Dendritic cell treated with granulocyte-macrophage colony-stimulating factor and Interleukin-4, amounts not matched to agents 40 ng/mL and 50 ng/mL, for 4 days (primary cell): ENCODE measurements at regions not wholly inside any gene's neighbourhood (a gene's known extent, or its start where the extent isn't known, plus 50 kb on each side); places are given as distances from the start of the nearest gene placed in this dataset.
"Not testable (repeated sequence)": the region's sequence is repeated elsewhere in the genome, so short reads cannot be mapped to it uniquely, and the experiment has no call there.

ENCODE experiments used
- H3K27ac Mint-ChIP-seq: one replicate; pipeline ENCODE4 v1.8.0; 2022; ENCODE audit warnings: mild to moderate bottlenecking, mixed read lengths
- H3K27me3 Mint-ChIP-seq: one replicate; pipeline ENCODE4 v1.8.0; 2022; ENCODE audit warnings: mild to moderate bottlenecking, mixed read lengths
- H3K36me3 Mint-ChIP-seq: one replicate; pipeline ENCODE4 v1.8.0; 2022; ENCODE audit warnings: low read depth, mixed read lengths
- H3K4me1 Mint-ChIP-seq: one replicate; pipeline ENCODE4 v1.8.0; 2022; ENCODE audit warnings: low read depth, mixed read lengths
- H3K4me3 Mint-ChIP-seq: one replicate; pipeline ENCODE4 v1.8.0; 2022; ENCODE audit warnings: mild to moderate bottlenecking, moderate library complexity, mixed read lengths
- H3K9me3 Mint-ChIP-seq: one replicate; pipeline ENCODE4 v1.8.0; 2022; ENCODE audit warnings: mixed read lengths
- intact Hi-C: fragments of 100-400 bp; cut with micrococcal nuclease; formaldehyde crosslinking; loops from one replicate; pipeline ENCODE4 v1.15.0; 2022

GRCh38 chr1:148392505-148392904 is 90.6 kb downstream of the PPIAL4G start:
- H3K27ac Mint-ChIP-seq, intact Hi-C loops, H3K9me3 Mint-ChIP-seq, H3K27me3 Mint-ChIP-seq, H3K36me3 Mint-ChIP-seq, H3K4me3 Mint-ChIP-seq: not testable (repeated sequence)
- peaks cover 13% of the 10 kb centered on the region for H3K4me1 Mint-ChIP-seq

GRCh38 chr1:148391323-148391722 is 91.8 kb downstream of the PPIAL4G start:
- H3K9me3 Mint-ChIP-seq, intact Hi-C loops, H3K4me3 Mint-ChIP-seq, H3K27ac Mint-ChIP-seq, H3K27me3 Mint-ChIP-seq, H3K36me3 Mint-ChIP-seq: not testable (repeated sequence)
- peaks cover 17% of the 10 kb centered on the region for H3K4me1 Mint-ChIP-seq

GRCh38 chr1:148389027-148389339 is 94.1 kb downstream of the PPIAL4G start:
- H3K4me3 Mint-ChIP-seq, result peak overlapping the region; percentile 94
- H3K9me3 Mint-ChIP-seq, result no peaks in the 10 kb centered on the region
- H3K27ac Mint-ChIP-seq, result peak overlapping the region; percentile 98
- H3K4me1 Mint-ChIP-seq, result peaks cover 28% of the 10 kb centered on the region
- intact Hi-C loops, result no loop called here
- no peaks in the 10 kb centered on the region for H3K36me3 Mint-ChIP-seq
- H3K27me3 Mint-ChIP-seq, result no peaks in the 10 kb centered on the region

- Mint-ChIP-seq H3K27ac (peak overlapping the region; percentile 98), H3K27me3 (no peaks in the 10 kb centered on the region), H3K36me3 (no peaks in the 10 kb centered on the region), H3K4me1 (peaks cover 28% of the 10 kb centered on the region), H3K9me3 (no peaks in the 10 kb centered on the region), H3K4me3 (peak overlapping the region; percentile 94)
- intact Hi-C loops, result no loop called here
Measured at GRCh38 chr1:148388260-148389026, 94.7 kb downstream of the PPIAL4G start.

GRCh38 chr1:148387949-148388259 is 95.2 kb downstream of the PPIAL4G start:
- H3K27me3 Mint-ChIP-seq, H3K36me3 Mint-ChIP-seq, H3K9me3 Mint-ChIP-seq, intact Hi-C loops: not testable (repeated sequence)
- Mint-ChIP-seq H3K4me1 (peaks cover 28% of the 10 kb centered on the region), H3K27ac (peak overlapping the region; percentile 98), H3K4me3 (peak overlapping the region; percentile 94)

- H3K9me3 Mint-ChIP-seq, H3K27me3 Mint-ChIP-seq, H3K36me3 Mint-ChIP-seq, H3K4me3 Mint-ChIP-seq, intact Hi-C loops: not testable (repeated sequence)
- Mint-ChIP-seq H3K4me1 (peaks cover 28% of the 10 kb centered on the region), H3K27ac (peak overlapping the region; percentile 98)
Measured at GRCh38 chr1:148387122-148387948, 95.8 kb downstream of the PPIAL4G start.

- Mint-ChIP-seq H3K4me3 (no peak overlapping the region), H3K4me1 (peaks cover 28% of the 10 kb centered on the region), H3K27me3 (no peaks in the 10 kb centered on the region), H3K9me3 (no peaks in the 10 kb centered on the region), H3K36me3 (no peaks in the 10 kb centered on the region), H3K27ac (no peak overlapping the region)
- intact Hi-C loops, result no loop called here
Measured at GRCh38 chr1:148386617-148387016, 96.5 kb downstream of the PPIAL4G start.

- intact Hi-C loops, H3K27me3 Mint-ChIP-seq, H3K36me3 Mint-ChIP-seq, H3K9me3 Mint-ChIP-seq, H3K27ac Mint-ChIP-seq, H3K4me3 Mint-ChIP-seq: not testable (repeated sequence)
- peaks cover 28% of the 10 kb centered on the region for H3K4me1 Mint-ChIP-seq
Measured at GRCh38 chr1:148386031-148386398, 97.1 kb downstream of the PPIAL4G start.

GRCh38 chr1:148385371-148386030 is 97.6 kb downstream of the PPIAL4G start:
- no peaks in the 10 kb centered on the region for H3K9me3 Mint-ChIP-seq
- no peaks in the 10 kb centered on the region for H3K36me3 Mint-ChIP-seq
- H3K4me3 Mint-ChIP-seq, result no peak overlapping the region
- H3K27me3 Mint-ChIP-seq, result no peaks in the 10 kb centered on the region
- peaks cover 28% of the 10 kb centered on the region for H3K4me1 Mint-ChIP-seq
- intact Hi-C loops, result no loop called here
- no peak overlapping the region for H3K27ac Mint-ChIP-seq

- no peaks in the 10 kb centered on the region for H3K36me3 Mint-ChIP-seq
- intact Hi-C loops, result no loop called here
- H3K27me3 Mint-ChIP-seq, result peaks cover 3% of the 10 kb centered on the region
- H3K4me3 Mint-ChIP-seq, result no peak overlapping the region
- no peak overlapping the region for H3K27ac Mint-ChIP-seq
- H3K9me3 Mint-ChIP-seq, result no peaks in the 10 kb centered on the region
- H3K4me1 Mint-ChIP-seq, result peaks cover 38% of the 10 kb centered on the region
Measured at GRCh38 chr1:148383966-148384365, 99.1 kb downstream of the PPIAL4G start.

- Mint-ChIP-seq H3K9me3 (no peaks in the 10 kb centered on the region), H3K4me1 (peaks cover 11% of the 10 kb centered on the region), H3K27me3 (peaks cover 3% of the 10 kb centered on the region), H3K36me3 (no peaks in the 10 kb centered on the region), H3K27ac (peak overlapping the region; percentile 55), H3K4me3 (peak overlapping the region; percentile 68)
- intact Hi-C loops, result no loop called here
Measured at GRCh38 chr1:148379697-148380096, 103.4 kb downstream of the PPIAL4G start.

GRCh38 chr1:148379170-148379500 is 104.0 kb downstream of the PPIAL4G start:
- no peaks in the 10 kb centered on the region for H3K9me3 Mint-ChIP-seq
- H3K4me3 Mint-ChIP-seq, result peak overlapping the region; percentile 68
- H3K27ac Mint-ChIP-seq, result peak overlapping the region; percentile 55
- peaks cover 3% of the 10 kb centered on the region for H3K27me3 Mint-ChIP-seq
- intact Hi-C loops, result no loop called here
- H3K4me1 Mint-ChIP-seq, result peaks cover 11% of the 10 kb centered on the region
- H3K36me3 Mint-ChIP-seq, result no peaks in the 10 kb centered on the region

- H3K9me3 Mint-ChIP-seq, H3K27me3 Mint-ChIP-seq, H3K27ac Mint-ChIP-seq, H3K36me3 Mint-ChIP-seq, H3K4me3 Mint-ChIP-seq, intact Hi-C loops: not testable (repeated sequence)
- H3K4me1 Mint-ChIP-seq, result peaks cover 15% of the 10 kb centered on the region
Measured at GRCh38 chr1:148377992-148378391, 105.1 kb downstream of the PPIAL4G start.

- H3K27ac Mint-ChIP-seq, result not testable (repeated sequence)
Measured at GRCh38 chr1:148377045-148377444, 106.1 kb downstream of the PPIAL4G start.

More at GRCh38 chr1:148377045-148377444, 106.1 kb downstream of the PPIAL4G start:
- H3K27me3 Mint-ChIP-seq, intact Hi-C loops, H3K4me3 Mint-ChIP-seq, H3K9me3 Mint-ChIP-seq, H3K36me3 Mint-ChIP-seq: not testable (repeated sequence)
- H3K4me1 Mint-ChIP-seq, result peaks cover 25% of the 10 kb centered on the region
